WTC11 (cell line): ENCODE measurements at regions not wholly inside any gene's neighbourhood (a gene's known extent, or its start where the extent isn't known, plus 50 kb on each side); places are given as distances from the start of the nearest gene placed in this dataset.

Source experiments
- ATAC-seq: fragments of 200-7000 bp; cut with Tn5 transposase; 2 replicates; pipeline ENCODE4 v1.10.0; 2021; ENCODE audit warnings: mild to moderate bottlenecking, moderate library complexity
- CTCF ChIA-PET: fragments of 300-600 bp; sonication (Branson Sonifier 250); formaldehyde crosslinking; loops from one replicate; lab custom pipeline; 2021; ENCODE audit warnings: antibody characterized with exemption; lab: Charles Lee
- POLR2A ChIA-PET: fragments of 350-600 bp; sonication (Branson Sonifier 250); formaldehyde crosslinking; loops from one replicate; lab custom pipeline; 2021; ENCODE audit warnings: antibody characterized with exemption; lab: Charles Lee
- DNase-seq: peaks from one replicate; pipeline ENCODE4 v3.0.0; 2021; ENCODE audit warnings: low spot score
- H3K27ac Mint-ChIP-seq: 2 replicates; pipeline ENCODE4 v1.8.0; 2021; ENCODE audit warnings: mixed read lengths
- H3K27me3 Mint-ChIP-seq: 2 replicates; pipeline ENCODE4 v1.8.0; 2021; ENCODE audit warnings: low read depth, mild to moderate bottlenecking, moderate library complexity, mixed read lengths
- H3K36me3 Mint-ChIP-seq: 2 replicates; pipeline ENCODE4 v1.8.0; 2021; ENCODE audit warnings: mixed read lengths
- H3K4me1 Mint-ChIP-seq: 2 replicates; pipeline ENCODE4 v1.8.0; 2022; ENCODE audit warnings: mixed read lengths
- H3K4me3 Mint-ChIP-seq: 2 replicates; pipeline ENCODE4 v1.8.0; 2021; ENCODE audit warnings: mild to moderate bottlenecking, moderate library complexity, mixed read lengths
- H3K9me3 Mint-ChIP-seq: 2 replicates; pipeline ENCODE4 v1.8.0; 2021; ENCODE audit warnings: mixed read lengths
- ELF4 ChIP-seq: sonication (generic); formaldehyde crosslinking; IDR thresholded peaks from 2 replicates; pipeline ENCODE4 v1.8.1; 2022; ENCODE audit warnings: low read depth, mild to moderate bottlenecking, moderate library complexity, missing genetic modification reagents
- IRF2 ChIP-seq: sonication (generic); formaldehyde crosslinking; IDR thresholded peaks from 2 replicates; pipeline ENCODE4 v1.8.0; 2022; ENCODE audit warnings: low read depth, missing genetic modification reagents, borderline replicate concordance
- RELA ChIP-seq: sonication (generic); formaldehyde crosslinking; IDR thresholded peaks from 2 replicates; pipeline ENCODE4 v1.8.1; 2022; ENCODE audit warnings: missing genetic modification reagents, mild to moderate bottlenecking, borderline replicate concordance
- SMAD3 ChIP-seq: sonication (generic); formaldehyde crosslinking; IDR thresholded peaks from 2 replicates; pipeline ENCODE4 v1.8.0; 2022; ENCODE audit warnings: missing genetic modification reagents, mild to moderate bottlenecking, borderline replicate concordance
- TEAD4 ChIP-seq: sonication (generic); formaldehyde crosslinking; IDR thresholded peaks from 2 replicates; pipeline ENCODE4 v1.8.0; 2022; ENCODE audit warnings: mild to moderate bottlenecking, missing genetic modification reagents
- ZNF219 ChIP-seq: sonication (generic); formaldehyde crosslinking; IDR thresholded peaks from 2 replicates; pipeline ENCODE4 v1.8.0; 2023; ENCODE audit warnings: missing genetic modification reagents, mild to moderate bottlenecking, borderline replicate concordance
- ZNF232 ChIP-seq: sonication (generic); formaldehyde crosslinking; IDR thresholded peaks from 2 replicates; pipeline ENCODE4 v1.8.0; 2022; ENCODE audit warnings: mild to moderate bottlenecking, missing genetic modification reagents
- ZNF416 ChIP-seq: fragments of 250-450 bp; sonication (Bioruptor Pico); IDR thresholded peaks from 2 replicates; pipeline ENCODE4 v1.9.0; 2021; ENCODE audit warnings: mild to moderate bottlenecking, inconsistent platforms
- ZNF423 ChIP-seq: fragments of 250-450 bp; sonication (Bioruptor Pico); IDR thresholded peaks from 2 replicates; pipeline ENCODE4 v2.1.2; 2022; ENCODE audit warnings: mild to moderate bottlenecking, moderate library complexity
- TF ChIP-seq, protein P1 (sequence below): sonication (generic); formaldehyde crosslinking; IDR thresholded peaks from 2 replicates; pipeline ENCODE4 v1.8.0; 2022; ENCODE audit warnings: missing genetic modification reagents
- TF ChIP-seq, protein P2 (sequence below): sonication (generic); formaldehyde crosslinking; IDR thresholded peaks from 2 replicates; pipeline ENCODE4 v1.8.1; 2023; ENCODE audit warnings: mild to moderate bottlenecking, moderate library complexity, missing genetic modification reagents
- TF ChIP-seq, protein P3 (sequence below): sonication (generic); formaldehyde crosslinking; IDR thresholded peaks from 2 replicates; pipeline ENCODE4 v1.8.1; 2022; ENCODE audit warnings: mild to moderate bottlenecking, missing genetic modification reagents, moderate library complexity, borderline replicate concordance
- TF ChIP-seq, protein P4 (sequence below): sonication (generic); formaldehyde crosslinking; IDR thresholded peaks from 2 replicates; pipeline ENCODE4 v1.8.1; 2023; ENCODE audit warnings: mild to moderate bottlenecking, missing genetic modification reagents
- TF ChIP-seq, protein P5 (sequence below): sonication (generic); formaldehyde crosslinking; IDR thresholded peaks from 2 replicates; pipeline ENCODE4 v1.8.1; 2022; ENCODE audit warnings: missing genetic modification reagents, borderline replicate concordance
- TF ChIP-seq, protein P6 (sequence below): fragments of 250-450 bp; sonication (Bioruptor Pico); IDR thresholded peaks from 2 replicates; pipeline ENCODE4 v1.9.0; 2021; ENCODE audit warnings: mild to moderate bottlenecking

DNA sequence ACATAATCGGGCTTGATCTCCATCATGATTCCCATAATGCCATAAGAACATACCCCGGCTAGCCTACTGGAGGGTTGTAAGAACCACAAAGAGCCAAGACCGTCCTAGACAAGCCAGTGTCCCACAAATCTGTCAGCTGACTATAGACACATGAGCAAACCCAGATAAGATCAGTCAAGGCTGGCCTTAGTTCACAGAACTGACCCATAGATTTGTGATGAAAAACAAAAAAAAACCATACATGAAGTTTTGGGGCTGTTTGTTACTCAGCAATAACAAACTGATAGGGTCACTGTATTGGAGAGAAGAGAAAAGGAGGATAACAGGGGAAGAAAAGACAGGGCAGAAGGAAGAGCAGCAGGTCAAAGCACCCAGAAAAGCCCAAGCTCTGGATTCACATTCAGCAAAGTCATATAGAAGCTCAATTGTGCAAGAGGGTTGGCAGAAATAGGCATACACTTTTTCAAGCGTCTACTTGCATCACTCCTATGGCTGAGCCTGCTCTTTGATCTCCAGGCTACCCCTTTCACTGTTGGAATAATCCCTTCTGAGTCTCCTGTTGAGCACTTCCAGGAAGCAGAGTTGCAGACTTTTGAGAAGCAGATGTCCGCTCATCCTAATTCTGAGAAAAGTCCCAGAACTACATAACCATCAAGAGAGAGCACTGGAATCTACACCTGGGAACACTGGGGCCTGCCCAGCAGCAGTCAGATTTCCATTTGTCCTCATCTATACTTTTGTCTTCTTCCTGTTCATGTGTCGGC lies 122.0 kb upstream of the HABP2 start:
- ATAC-seq = no peak
- Mint-ChIP-seq H3K4me1 (no peaks in the 10 kb centered on the region), H3K36me3 (peaks cover 3% of the 10 kb centered on the region; the same call in 1 of the 2 replicates), H3K27me3 (peaks cover 4% of the 10 kb centered on the region; the same call in 1 of the 2 replicates), H3K27ac (no peak overlapping the region), H3K4me3 (no peak overlapping the region), H3K9me3 (peaks cover 26% of the 10 kb centered on the region)
- ChIA-PET POLR2A (no interaction called here), CTCF (no interaction called here)
- TF ChIP-seq RELA (CRISPR knock-in tag) (no peak), ELF4 (no peak), ZNF423 (CRISPR knock-in tag) (no peak), TEAD4 (CRISPR knock-in tag) (no peak)
- TF ChIP-seq, protein P1, sequence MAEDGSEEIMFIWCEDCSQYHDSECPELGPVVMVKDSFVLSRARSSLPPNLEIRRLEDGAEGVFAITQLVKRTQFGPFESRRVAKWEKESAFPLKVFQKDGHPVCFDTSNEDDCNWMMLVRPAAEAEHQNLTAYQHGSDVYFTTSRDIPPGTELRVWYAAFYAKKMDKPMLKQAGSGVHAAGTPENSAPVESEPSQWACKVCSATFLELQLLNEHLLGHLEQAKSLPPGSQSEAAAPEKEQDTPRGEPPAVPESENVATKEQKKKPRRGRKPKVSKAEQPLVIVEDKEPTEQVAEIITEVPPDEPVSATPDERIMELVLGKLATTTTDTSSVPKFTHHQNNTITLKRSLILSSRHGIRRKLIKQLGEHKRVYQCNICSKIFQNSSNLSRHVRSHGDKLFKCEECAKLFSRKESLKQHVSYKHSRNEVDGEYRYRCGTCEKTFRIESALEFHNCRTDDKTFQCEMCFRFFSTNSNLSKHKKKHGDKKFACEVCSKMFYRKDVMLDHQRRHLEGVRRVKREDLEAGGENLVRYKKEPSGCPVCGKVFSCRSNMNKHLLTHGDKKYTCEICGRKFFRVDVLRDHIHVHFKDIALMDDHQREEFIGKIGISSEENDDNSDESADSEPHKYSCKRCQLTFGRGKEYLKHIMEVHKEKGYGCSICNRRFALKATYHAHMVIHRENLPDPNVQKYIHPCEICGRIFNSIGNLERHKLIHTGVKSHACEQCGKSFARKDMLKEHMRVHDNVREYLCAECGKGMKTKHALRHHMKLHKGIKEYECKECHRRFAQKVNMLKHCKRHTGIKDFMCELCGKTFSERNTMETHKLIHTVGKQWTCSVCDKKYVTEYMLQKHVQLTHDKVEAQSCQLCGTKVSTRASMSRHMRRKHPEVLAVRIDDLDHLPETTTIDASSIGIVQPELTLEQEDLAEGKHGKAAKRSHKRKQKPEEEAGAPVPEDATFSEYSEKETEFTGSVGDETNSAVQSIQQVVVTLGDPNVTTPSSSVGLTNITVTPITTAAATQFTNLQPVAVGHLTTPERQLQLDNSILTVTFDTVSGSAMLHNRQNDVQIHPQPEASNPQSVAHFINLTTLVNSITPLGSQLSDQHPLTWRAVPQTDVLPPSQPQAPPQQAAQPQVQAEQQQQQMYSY (CRISPR knock-in tag) = no peak
- TF ChIP-seq, protein P2, sequence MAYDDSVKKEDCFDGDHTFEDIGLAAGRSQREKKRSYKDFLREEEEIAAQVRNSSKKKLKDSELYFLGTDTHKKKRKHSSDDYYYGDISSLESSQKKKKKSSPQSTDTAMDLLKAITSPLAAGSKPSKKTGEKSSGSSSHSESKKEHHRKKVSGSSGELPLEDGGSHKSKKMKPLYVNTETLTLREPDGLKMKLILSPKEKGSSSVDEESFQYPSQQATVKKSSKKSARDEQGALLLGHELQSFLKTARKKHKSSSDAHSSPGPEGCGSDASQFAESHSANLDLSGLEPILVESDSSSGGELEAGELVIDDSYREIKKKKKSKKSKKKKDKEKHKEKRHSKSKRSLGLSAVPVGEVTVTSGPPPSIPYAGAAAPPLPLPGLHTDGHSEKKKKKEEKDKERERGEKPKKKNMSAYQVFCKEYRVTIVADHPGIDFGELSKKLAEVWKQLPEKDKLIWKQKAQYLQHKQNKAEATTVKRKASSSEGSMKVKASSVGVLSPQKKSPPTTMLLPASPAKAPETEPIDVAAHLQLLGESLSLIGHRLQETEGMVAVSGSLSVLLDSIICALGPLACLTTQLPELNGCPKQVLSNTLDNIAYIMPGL = no peak
- TF ChIP-seq, protein P3, sequence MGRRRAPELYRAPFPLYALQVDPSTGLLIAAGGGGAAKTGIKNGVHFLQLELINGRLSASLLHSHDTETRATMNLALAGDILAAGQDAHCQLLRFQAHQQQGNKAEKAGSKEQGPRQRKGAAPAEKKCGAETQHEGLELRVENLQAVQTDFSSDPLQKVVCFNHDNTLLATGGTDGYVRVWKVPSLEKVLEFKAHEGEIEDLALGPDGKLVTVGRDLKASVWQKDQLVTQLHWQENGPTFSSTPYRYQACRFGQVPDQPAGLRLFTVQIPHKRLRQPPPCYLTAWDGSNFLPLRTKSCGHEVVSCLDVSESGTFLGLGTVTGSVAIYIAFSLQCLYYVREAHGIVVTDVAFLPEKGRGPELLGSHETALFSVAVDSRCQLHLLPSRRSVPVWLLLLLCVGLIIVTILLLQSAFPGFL (CRISPR knock-in tag) = no peak
- TF ChIP-seq, all 79 proteins: peak for 0
- DNase-seq = no peak

DNA sequence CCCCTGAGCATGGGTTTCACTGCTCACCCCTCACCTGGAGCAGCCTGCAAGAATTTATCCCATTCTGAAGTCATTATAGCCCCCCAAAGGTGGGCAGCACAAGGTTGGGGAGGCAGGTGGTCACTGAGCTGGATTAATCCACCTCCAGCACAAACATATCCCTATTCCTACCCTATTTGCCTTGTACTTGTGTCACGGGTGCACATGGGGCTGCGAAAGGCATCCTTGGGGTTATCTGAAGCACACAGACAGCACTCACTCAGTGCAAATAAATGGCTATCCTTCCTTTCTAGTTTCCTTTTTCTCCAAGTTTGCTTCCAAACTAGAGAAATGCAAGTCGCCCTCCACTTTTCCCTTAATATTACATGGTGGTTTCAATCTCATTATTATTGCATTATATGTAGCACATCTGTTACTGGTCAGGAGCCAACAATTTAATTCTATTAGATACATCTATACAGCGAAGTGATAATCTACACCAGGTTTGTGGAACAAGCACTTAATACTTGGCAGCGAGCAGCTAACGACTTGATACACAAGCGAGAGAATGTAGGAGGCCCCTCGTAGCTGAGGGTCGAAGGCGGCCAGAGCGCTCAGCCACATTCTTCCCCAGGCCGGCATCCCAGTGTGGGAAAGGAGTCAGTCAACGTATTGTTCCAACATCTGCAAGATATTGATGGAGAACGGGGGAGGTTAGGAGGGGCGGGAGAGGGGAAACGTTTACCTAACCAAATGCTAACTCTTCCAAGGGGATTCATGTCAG lies 121.3 kb upstream of the HABP2 start:
- no peak for DNase-seq
- H3K36me3 Mint-ChIP-seq = peaks cover 3% of the 10 kb centered on the region; the same call in 1 of the 2 replicates
- ATAC-seq = no peak
- no peaks in the 10 kb centered on the region for H3K4me1 Mint-ChIP-seq
- TF ChIP-seq ZNF416 = no peak
- no peak for TF ChIP-seq ZNF232 (CRISPR knock-in tag)
- TF ChIP-seq, protein P4, sequence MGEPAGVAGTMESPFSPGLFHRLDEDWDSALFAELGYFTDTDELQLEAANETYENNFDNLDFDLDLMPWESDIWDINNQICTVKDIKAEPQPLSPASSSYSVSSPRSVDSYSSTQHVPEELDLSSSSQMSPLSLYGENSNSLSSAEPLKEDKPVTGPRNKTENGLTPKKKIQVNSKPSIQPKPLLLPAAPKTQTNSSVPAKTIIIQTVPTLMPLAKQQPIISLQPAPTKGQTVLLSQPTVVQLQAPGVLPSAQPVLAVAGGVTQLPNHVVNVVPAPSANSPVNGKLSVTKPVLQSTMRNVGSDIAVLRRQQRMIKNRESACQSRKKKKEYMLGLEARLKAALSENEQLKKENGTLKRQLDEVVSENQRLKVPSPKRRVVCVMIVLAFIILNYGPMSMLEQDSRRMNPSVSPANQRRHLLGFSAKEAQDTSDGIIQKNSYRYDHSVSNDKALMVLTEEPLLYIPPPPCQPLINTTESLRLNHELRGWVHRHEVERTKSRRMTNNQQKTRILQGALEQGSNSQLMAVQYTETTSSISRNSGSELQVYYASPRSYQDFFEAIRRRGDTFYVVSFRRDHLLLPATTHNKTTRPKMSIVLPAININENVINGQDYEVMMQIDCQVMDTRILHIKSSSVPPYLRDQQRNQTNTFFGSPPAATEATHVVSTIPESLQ = no peak
- H3K4me3 Mint-ChIP-seq = no peak overlapping the region
- peaks cover 26% of the 10 kb centered on the region for H3K9me3 Mint-ChIP-seq
- POLR2A ChIA-PET = no interaction called here
- H3K27ac Mint-ChIP-seq = no peak overlapping the region
- H3K27me3 Mint-ChIP-seq = peaks cover 9% of the 10 kb centered on the region
- CTCF ChIA-PET = no interaction called here

DNA sequence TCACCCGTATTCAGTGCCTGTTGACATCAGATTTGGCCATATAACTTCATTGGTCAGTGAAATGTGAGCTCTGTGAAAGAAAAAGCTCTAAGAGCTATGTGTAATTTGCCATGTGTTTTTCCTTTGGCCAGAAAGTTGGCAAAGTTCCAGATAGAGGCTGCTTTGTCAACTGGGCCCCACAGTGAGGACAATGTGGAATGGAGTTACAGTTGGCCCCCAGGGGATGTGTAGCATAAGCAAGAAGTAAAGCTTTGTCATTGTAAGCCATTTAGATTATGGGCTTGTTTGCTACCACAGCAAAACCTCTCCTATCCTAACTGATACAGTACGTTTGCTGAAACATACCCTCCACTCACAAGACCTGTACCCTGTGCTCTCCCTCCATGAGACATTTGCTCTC lies 119.1 kb upstream of the HABP2 start:
- H3K27ac Mint-ChIP-seq = no peak overlapping the region
- no peak for ATAC-seq
- CTCF ChIA-PET = interaction anchor here (0.6 to 1.2 kb wide), 4 partner anchors 9 to 483 kb away, joined by 3 to 4 read pairs (median 4); partner anchors contain the start of gene TCF7L2
- POLR2A ChIA-PET = no interaction called here
- H3K4me1 Mint-ChIP-seq = no peaks in the 10 kb centered on the region
- H3K36me3 Mint-ChIP-seq = peaks cover 3% of the 10 kb centered on the region; the same call in 1 of the 2 replicates
- H3K4me3 Mint-ChIP-seq = no peak overlapping the region
- no peak for DNase-seq
- peaks cover 7% of the 10 kb centered on the region for H3K27me3 Mint-ChIP-seq
- peaks cover 26% of the 10 kb centered on the region for H3K9me3 Mint-ChIP-seq
- TF ChIP-seq IRF2 (no peak), SMAD3 (CRISPR knock-in tag) (no peak), ZNF219 (CRISPR knock-in tag) (no peak)
- TF ChIP-seq, protein P5, sequence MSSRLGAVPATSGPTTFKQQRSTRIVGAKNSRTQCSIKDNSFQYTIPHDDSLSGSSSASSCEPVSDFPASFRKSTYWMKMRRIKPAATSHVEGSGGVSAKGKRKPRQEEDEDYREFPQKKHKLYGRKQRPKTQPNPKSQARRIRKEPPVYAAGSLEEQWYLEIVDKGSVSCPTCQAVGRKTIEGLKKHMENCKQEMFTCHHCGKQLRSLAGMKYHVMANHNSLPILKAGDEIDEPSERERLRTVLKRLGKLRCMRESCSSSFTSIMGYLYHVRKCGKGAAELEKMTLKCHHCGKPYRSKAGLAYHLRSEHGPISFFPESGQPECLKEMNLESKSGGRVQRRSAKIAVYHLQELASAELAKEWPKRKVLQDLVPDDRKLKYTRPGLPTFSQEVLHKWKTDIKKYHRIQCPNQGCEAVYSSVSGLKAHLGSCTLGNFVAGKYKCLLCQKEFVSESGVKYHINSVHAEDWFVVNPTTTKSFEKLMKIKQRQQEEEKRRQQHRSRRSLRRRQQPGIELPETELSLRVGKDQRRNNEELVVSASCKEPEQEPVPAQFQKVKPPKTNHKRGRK (CRISPR knock-in tag) = no peak
- TF ChIP-seq, protein P6, sequence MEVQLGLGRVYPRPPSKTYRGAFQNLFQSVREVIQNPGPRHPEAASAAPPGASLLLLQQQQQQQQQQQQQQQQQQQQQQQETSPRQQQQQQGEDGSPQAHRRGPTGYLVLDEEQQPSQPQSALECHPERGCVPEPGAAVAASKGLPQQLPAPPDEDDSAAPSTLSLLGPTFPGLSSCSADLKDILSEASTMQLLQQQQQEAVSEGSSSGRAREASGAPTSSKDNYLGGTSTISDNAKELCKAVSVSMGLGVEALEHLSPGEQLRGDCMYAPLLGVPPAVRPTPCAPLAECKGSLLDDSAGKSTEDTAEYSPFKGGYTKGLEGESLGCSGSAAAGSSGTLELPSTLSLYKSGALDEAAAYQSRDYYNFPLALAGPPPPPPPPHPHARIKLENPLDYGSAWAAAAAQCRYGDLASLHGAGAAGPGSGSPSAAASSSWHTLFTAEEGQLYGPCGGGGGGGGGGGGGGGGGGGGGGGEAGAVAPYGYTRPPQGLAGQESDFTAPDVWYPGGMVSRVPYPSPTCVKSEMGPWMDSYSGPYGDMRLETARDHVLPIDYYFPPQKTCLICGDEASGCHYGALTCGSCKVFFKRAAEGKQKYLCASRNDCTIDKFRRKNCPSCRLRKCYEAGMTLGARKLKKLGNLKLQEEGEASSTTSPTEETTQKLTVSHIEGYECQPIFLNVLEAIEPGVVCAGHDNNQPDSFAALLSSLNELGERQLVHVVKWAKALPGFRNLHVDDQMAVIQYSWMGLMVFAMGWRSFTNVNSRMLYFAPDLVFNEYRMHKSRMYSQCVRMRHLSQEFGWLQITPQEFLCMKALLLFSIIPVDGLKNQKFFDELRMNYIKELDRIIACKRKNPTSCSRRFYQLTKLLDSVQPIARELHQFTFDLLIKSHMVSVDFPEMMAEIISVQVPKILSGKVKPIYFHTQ (CRISPR knock-in tag) = no peak
